ENCODE measurements at regions not wholly inside any gene's neighbourhood (a gene's known extent, or its start where the extent isn't known, plus 50 kb on each side); places are given as distances from the start of the nearest gene placed in this dataset.

DNA sequence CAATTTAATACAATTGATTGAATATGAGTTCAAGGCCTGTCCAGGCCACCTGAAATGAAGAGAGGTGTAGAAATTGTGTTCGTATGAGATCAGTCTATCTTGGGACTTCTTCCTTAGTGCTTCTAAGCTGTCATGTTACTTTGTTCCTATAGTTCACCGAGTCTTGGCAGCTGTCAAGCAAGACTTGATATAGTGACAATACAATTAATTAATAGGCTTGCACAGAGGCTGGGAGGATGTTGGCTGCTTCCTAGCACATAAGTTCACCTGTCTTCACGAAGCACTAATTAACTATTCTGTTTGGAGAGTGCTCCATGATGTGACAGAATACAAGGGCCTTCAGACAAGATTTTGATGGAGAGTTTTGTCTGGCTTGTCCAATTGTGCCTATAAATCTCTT is 103.7 kb upstream of the CD96 start:
- Histone ChIP-seq H2BK5ac (ENCODE audit: insufficient read length, low read length) (no peak overlapping the region), H3K56ac (ENCODE audit: insufficient read length, low read depth, low read length) (no peak overlapping the region), H3K4ac (ENCODE audit: low read depth, low read length) (no peak overlapping the region), H3K23ac (ENCODE audit: insufficient read length, low read depth, low read length) (no peak overlapping the region), H2AK5ac (ENCODE audit: insufficient read length, low read length) (no peak overlapping the region), H4K5ac (ENCODE audit: insufficient read length, low read depth, low read length) (no peak overlapping the region), H3K18ac (ENCODE audit: insufficient read length, low read depth, low read length) (no peak overlapping the region), H3K27ac (ENCODE audit: insufficient read length, low read depth, low read length) (no peak overlapping the region), H3K27me3 (ENCODE audit: insufficient read depth, low read length) (no peaks in the 10 kb centered on the region), H2BK12ac (ENCODE audit: insufficient read length, low read depth, low read length) (no peak overlapping the region), H3K4me1 (ENCODE audit: insufficient read depth, low read length) (no peaks in the 10 kb centered on the region), H2BK120ac (ENCODE audit: low read depth, low read length, poor library complexity, severe bottlenecking) (no peak overlapping the region), H3K9ac (ENCODE audit: extremely low read depth, insufficient read length, low read length) (no peak overlapping the region), H3K23me2 (ENCODE audit: insufficient read length, low read depth, low read length, poor library complexity, severe bottlenecking) (no peaks in the 10 kb centered on the region), H3K79me1 (ENCODE audit: insufficient read depth, low read depth, low read length, poor library complexity, severe bottlenecking) (no peaks in the 10 kb centered on the region), H3T11ph (ENCODE audit: low read length) (no peak overlapping the region), H3K14ac (ENCODE audit: insufficient read depth, low read length) (no peak overlapping the region), H3K79me2 (ENCODE audit: insufficient read depth, low read length) (no peaks in the 10 kb centered on the region), H3K4me2 (ENCODE audit: insufficient read depth, insufficient read length, low read length) (no peak overlapping the region), H2BK15ac (ENCODE audit: low read depth, low read length) (no peak overlapping the region), H2BK20ac (ENCODE audit: low read depth, low read length, poor library complexity, severe bottlenecking) (no peak overlapping the region), H2AFZ (ENCODE audit: low read length) (no peak overlapping the region), H4K91ac (ENCODE audit: insufficient read length, low read depth, low read length) (no peak overlapping the region), H3K9me3 (ENCODE audit: control insufficient read depth, low read depth, low read length) (no peaks in the 10 kb centered on the region), H4K20me1 (ENCODE audit: control insufficient read depth, insufficient read depth, insufficient read length) (no peaks in the 10 kb centered on the region), H4K8ac (replicated peaks; ENCODE audit: insufficient read length, low read depth, low read length) (no peak overlapping the region)
- Mint-ChIP-seq H3K36me3 (ENCODE audit: insufficient read depth in 1 of 3, low read depth in 3 of 3) (no peaks in the 10 kb centered on the region), H3K27ac (no peak overlapping the region), H3K4me1 (peaks cover 0 to 3% of the 10 kb centered on the region in 2 experiments; a peak in 2 of 4 replicates), H3K27me3 (ENCODE audit: low read depth) (no peaks in the 10 kb centered on the region), H3K4me3 (no peak overlapping the region), H3K9me3 (no peaks in the 10 kb centered on the region)
- WGBS (ENCODE audit: extremely low coverage, insufficient read length, low lambda C conversion rate), result no CpG with 5 or more reads among the region's 3 CpGs
- DNase-seq, result no peak
- TF ChIP-seq, protein P1, sequence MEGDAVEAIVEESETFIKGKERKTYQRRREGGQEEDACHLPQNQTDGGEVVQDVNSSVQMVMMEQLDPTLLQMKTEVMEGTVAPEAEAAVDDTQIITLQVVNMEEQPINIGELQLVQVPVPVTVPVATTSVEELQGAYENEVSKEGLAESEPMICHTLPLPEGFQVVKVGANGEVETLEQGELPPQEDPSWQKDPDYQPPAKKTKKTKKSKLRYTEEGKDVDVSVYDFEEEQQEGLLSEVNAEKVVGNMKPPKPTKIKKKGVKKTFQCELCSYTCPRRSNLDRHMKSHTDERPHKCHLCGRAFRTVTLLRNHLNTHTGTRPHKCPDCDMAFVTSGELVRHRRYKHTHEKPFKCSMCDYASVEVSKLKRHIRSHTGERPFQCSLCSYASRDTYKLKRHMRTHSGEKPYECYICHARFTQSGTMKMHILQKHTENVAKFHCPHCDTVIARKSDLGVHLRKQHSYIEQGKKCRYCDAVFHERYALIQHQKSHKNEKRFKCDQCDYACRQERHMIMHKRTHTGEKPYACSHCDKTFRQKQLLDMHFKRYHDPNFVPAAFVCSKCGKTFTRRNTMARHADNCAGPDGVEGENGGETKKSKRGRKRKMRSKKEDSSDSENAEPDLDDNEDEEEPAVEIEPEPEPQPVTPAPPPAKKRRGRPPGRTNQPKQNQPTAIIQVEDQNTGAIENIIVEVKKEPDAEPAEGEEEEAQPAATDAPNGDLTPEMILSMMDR (conservative IDR thresholded peaks at IDR 0.05), result no peak
